Gastrocnemius medialis (tissue), 4 donors: ENCODE measurements at regions not wholly inside any gene's neighbourhood (a gene's known extent, or its start where the extent isn't known, plus 50 kb on each side); places are given as distances from the start of the nearest gene placed in this dataset.
A peak's percentile ranks its signal among the peaks of the same experiment; 100 is the strongest.

Experiments used
- ATAC-seq, 2 donors: fragments of 150-250 bp; one replicate each; pipeline ENCODE4 v1.9.1; 2016
- DNase-seq, 2 donors: peaks; one replicate each; pipeline ENCODE4 v3.0.0-alpha.2; 2019
- H3K27ac ChIP-seq, 4 donors: fragments of 200-600 bp; sonication (generic); 1 replicate in 1 of 4; 2 replicates in 3 of 4; pipeline ENCODE4 v1.5.1; 2016 to 2018; ENCODE audit warnings: mild to moderate bottlenecking in 2 of 4, moderate library complexity in 1 of 4
- H3K27me3 ChIP-seq, 3 donors: fragments of 200-600 bp; sonication (generic) in 2 of 3; 1 replicate in 1 of 3; 2 replicates in 2 of 3; pipeline versions ENCODE4 v1.5.1 to v1.6.0; 2016 to 2019; ENCODE audit warnings: mild to moderate bottlenecking in 1 of 3, moderate library complexity in 1 of 3
- H3K36me3 ChIP-seq, 2 donors: fragments of 200-600 bp; sonication (generic) in 1 of 2; one replicate each; pipeline ENCODE4 v1.5.1; 2017 to 2018
- H3K4me1 ChIP-seq, 2 donors: fragments of 200-600 bp; sonication (generic) in 1 of 2; one replicate each; pipeline ENCODE4 v1.5.1; 2016 to 2017; ENCODE audit warnings: mild to moderate bottlenecking in 2 of 2
- H3K4me3 ChIP-seq, 4 donors: fragments of 200-600 bp; sonication (generic) in 3 of 4; 1 replicate in 1 of 4; 2 replicates in 3 of 4; pipeline ENCODE4 v1.5.1; 2016 to 2019; ENCODE audit warnings: mild to moderate bottlenecking in 2 of 4
- H3K9me3 ChIP-seq, 3 donors: fragments of 200-600 bp; sonication (generic) in 2 of 3; 1 replicate in 1 of 3; 2 replicates in 2 of 3; pipeline ENCODE4 v1.5.1; 2016 to 2019
- CTCF ChIP-seq, 5 experiments: fragments of 450-650 bp in 3 of 5; fragments of 200-600 bp in 2 of 5; sonication (generic) in 2 of 5; IDR thresholded peaks in 4 of 5; conservative IDR thresholded peaks in 1 of 5; 1 replicate in 4 of 5; 2 replicates in 1 of 5; pipeline ENCODE4 v1.5.1; 2016 to 2019; ENCODE audit warnings: antibody characterized with exemption in 5 of 5, mild to moderate bottlenecking in 3 of 5, moderate library complexity in 3 of 5
- POLR2A ChIP-seq, 2 donors: fragments of 450-650 bp; IDR thresholded peaks; one replicate each; pipeline ENCODE4 v1.6.1; 2017; ENCODE audit warnings: antibody characterized with exemption in 2 of 2, mild to moderate bottlenecking in 2 of 2, moderate library complexity in 2 of 2
- in situ Hi-C, 4 donors: fragments of 200-750 bp; cut with MboI; loops; one replicate each; pipeline versions ENCODE4 v1.15.0 to v1.8.0; 2017; ENCODE audit warnings: low sequenced_read_pairs in 4 of 4
- intact Hi-C: fragments of 100-400 bp; cut with DNase I; formaldehyde crosslinking; loops from one replicate; pipeline ENCODE4 v1.15.1; 2023; ENCODE audit warnings: low total_unique reads

GRCh38 chr2:239883326-239884050 is 141.7 kb downstream of the NDUFA10 start:
- ATAC-seq (no peak), DNase-seq (no peak)
- no peak for TF ChIP-seq CTCF (IDR thresholded peaks at IDR 0.05 in 4 of 5, conservative IDR thresholded peaks at IDR 0.05 in 1 of 5)
- no peak for TF ChIP-seq POLR2A (IDR thresholded peaks at IDR 0.05)
- Histone ChIP-seq H3K4me1 (peaks cover 0 to 6% of the 10 kb centered on the region in 2 donors), H3K9me3 (peaks cover 0 to 3% (median 0%) of the 10 kb centered on the region in 3 donors), H3K27ac (no peak overlapping the region), H3K36me3 (no peaks in the 10 kb centered on the region), H3K4me3 (no peak overlapping the region), H3K27me3 (no peaks in the 10 kb centered on the region)
- in situ Hi-C loops (loop anchor here (10.0 to 25.0 kb wide), 3 partner anchors 471 to 849 kb away; partner anchors contain the start of gene HDAC4 (in 1 of the 4)), intact Hi-C loops (loop anchor here (2.0 kb wide), 1 partner anchor 847 kb away; no protein-coding TSS in a partner anchor)

GRCh38 chr2:239882781-239883180 is 142.4 kb downstream of the NDUFA10 start:
- intact Hi-C loops = loop anchor here (2.0 kb wide), 1 partner anchor 846 kb away; no protein-coding TSS in a partner anchor
- H3K9me3 ChIP-seq = peaks cover 0 to 3% (median 0%) of the 10 kb centered on the region in 3 donors
- H3K4me1 ChIP-seq = peaks cover 0 to 6% of the 10 kb centered on the region in 2 donors
- H3K27ac ChIP-seq = no peak overlapping the region
- in situ Hi-C loops = loop anchor here (10.0 to 25.0 kb wide), 3 partner anchors 470 to 848 kb away; partner anchors contain the start of gene HDAC4 (in 1 of the 4)
- H3K27me3 ChIP-seq = no peaks in the 10 kb centered on the region
- no peak for ATAC-seq
- DNase-seq = no peak
- TF ChIP-seq CTCF (IDR thresholded peaks at IDR 0.05 in 4 of 5, conservative IDR thresholded peaks at IDR 0.05 in 1 of 5) (no peak), POLR2A (IDR thresholded peaks at IDR 0.05) (no peak)
- H3K4me3 ChIP-seq = no peak overlapping the region
- no peaks in the 10 kb centered on the region for H3K36me3 ChIP-seq

GRCh38 chr2:239882331-239882732 is 142.8 kb downstream of the NDUFA10 start:
- no peak overlapping the region for H3K4me3 ChIP-seq
- no peaks in the 10 kb centered on the region for H3K36me3 ChIP-seq
- peaks cover 0 to 6% of the 10 kb centered on the region in 2 donors for H3K4me1 ChIP-seq
- intact Hi-C loops (loop anchor here (2.0 kb wide), 1 partner anchor 846 kb away; no protein-coding TSS in a partner anchor), in situ Hi-C loops (loop anchor here (10.0 to 25.0 kb wide), 3 partner anchors 470 to 848 kb away; partner anchors contain the start of gene HDAC4 (in 1 of the 4))
- peaks cover 0 to 3% (median 0%) of the 10 kb centered on the region in 3 donors for H3K9me3 ChIP-seq
- ATAC-seq = peak; percentile 58 to 79
- peak in 1 of 2 donors; percentile 33 for DNase-seq
- TF ChIP-seq CTCF (IDR thresholded peaks at IDR 0.05 in 4 of 5, conservative IDR thresholded peaks at IDR 0.05 in 1 of 5) (peak; percentile 45 to 62 (median 59)), POLR2A (IDR thresholded peaks at IDR 0.05) (no peak)
- H3K27ac ChIP-seq = no peak overlapping the region
- H3K27me3 ChIP-seq = no peaks in the 10 kb centered on the region

GRCh38 chr2:239881561-239882320 is 143.4 kb downstream of the NDUFA10 start:
- no peak for DNase-seq
- ATAC-seq = peak; percentile 19 to 36
- intact Hi-C loops = loop anchor here (2.0 kb wide), 1 partner anchor 845 kb away; no protein-coding TSS in a partner anchor
- Histone ChIP-seq H3K4me3 (no peak overlapping the region), H3K9me3 (peaks cover 0 to 3% (median 0%) of the 10 kb centered on the region in 3 donors), H3K27ac (no peak overlapping the region), H3K4me1 (peaks cover 0 to 6% of the 10 kb centered on the region in 2 donors), H3K36me3 (no peaks in the 10 kb centered on the region), H3K27me3 (no peaks in the 10 kb centered on the region)
- in situ Hi-C loops = loop anchor here (10.0 to 25.0 kb wide), 3 partner anchors 469 to 847 kb away; partner anchors contain the start of gene HDAC4 (in 1 of the 4)
- TF ChIP-seq POLR2A (IDR thresholded peaks at IDR 0.05) = no peak
- TF ChIP-seq CTCF (IDR thresholded peaks at IDR 0.05 in 4 of 5, conservative IDR thresholded peaks at IDR 0.05 in 1 of 5) = no peak
